ENCODE measurements at regions not wholly inside any gene's neighbourhood (a gene's known extent, or its start where the extent isn't known, plus 50 kb on each side); places are given as distances from the start of the nearest gene placed in this dataset.

- Histone ChIP-seq H3K79me2 (ENCODE audit: control insufficient read depth, insufficient read depth, low read length) (no peaks in the 10 kb centered on the region), H2AFZ (ENCODE audit: low read depth, low read length) (no peak overlapping the region), H3K9me1 (ENCODE audit: control insufficient read depth, insufficient read depth, low read length) (no peaks in the 10 kb centered on the region), H3K9ac (ENCODE audit: insufficient read depth in 1 of 2, low read depth in 2 of 2, low read length in 2 of 2) (no peak overlapping the region), H3K27ac (ENCODE audit: extremely low read depth, low read depth, low read length) (no peak overlapping the region), H3K4me2 (ENCODE audit: insufficient read depth, low read length) (no peak overlapping the region), H3K36me3 (ENCODE audit: control insufficient read depth, insufficient read depth, low read length) (no peaks in the 10 kb centered on the region), H3K27me3 (ENCODE audit: control insufficient read depth in 2 of 2, insufficient read depth in 2 of 2, low read length in 2 of 2) (no peaks in the 10 kb centered on the region), H4K20me1 (replicated peaks; ENCODE audit: control insufficient read depth, insufficient read depth, low read length) (no peaks in the 10 kb centered on the region), H3K9me3 (replicated peaks; ENCODE audit: control insufficient read depth, insufficient read depth, low read depth, low read length) (no peaks in the 10 kb centered on the region), H3K4me1 (replicated peaks in 1 of 2; ENCODE audit: control insufficient read depth in 2 of 2, insufficient read depth in 2 of 2, low read length in 2 of 2) (no peaks in the 10 kb centered on the region), H3K4me3 (no peak overlapping the region)
- DNase-seq (ENCODE audit: extremely low read depth in 1 of 4, low spot score in 3 of 4), result no peak
- ChIA-PET CTCF (ENCODE audit: low intra/inter-chr PET ratio) (no interaction called here), POLR2A (no interaction called here)
- intact Hi-C loops (cut with micrococcal nuclease) (no loop called here), in situ Hi-C loops (cut with MboI) (no loop called here)
- FAIRE-seq, result no peak
- no peak for ATAC-seq
- no peak for TF ChIP-seq SNAPC5 (CRISPR knock-in tag; IDR thresholded peaks at IDR 0.05)
- TF ChIP-seq ZNF766 (CRISPR knock-in tag; conservative IDR thresholded peaks at IDR 0.05), result no peak
- TF ChIP-seq GTF2F1 (IDR thresholded peaks at IDR 0.05; ENCODE audit: low read depth, low read length), result no peak
- TF ChIP-seq HDAC1 (IDR thresholded peaks at IDR 0.05), result no peak
- TF ChIP-seq FOXK2 (conservative IDR thresholded peaks at IDR 0.05 in 1 of 2, IDR thresholded peaks at IDR 0.05 in 1 of 2; ENCODE audit: low read depth in 2 of 2), result no peak
- no peak for TF ChIP-seq ZNF551 (CRISPR knock-in tag; IDR thresholded peaks at IDR 0.05)
- no peak for TF ChIP-seq MXI1 (IDR thresholded peaks at IDR 0.05; ENCODE audit: low read depth, low read length)
- no peak for TF ChIP-seq CBX1 (IDR thresholded peaks at IDR 0.05; ENCODE audit: low read depth)
- TF ChIP-seq HMGN3 (IDR thresholded peaks at IDR 0.05; ENCODE audit: borderline replicate concordance, extremely low read depth, insufficient read length, low read depth, low read length), result no peak
- TF ChIP-seq ETV1 (tag; conservative IDR thresholded peaks at IDR 0.05; ENCODE audit: low read depth), result no peak
- TF ChIP-seq SRSF7 (optimal IDR thresholded peaks at IDR 0.05; ENCODE audit: low read depth, low read length), result no peak
- no peak for TF ChIP-seq BRCA1 (IDR thresholded peaks at IDR 0.05)
- no peak for TF ChIP-seq BRCA1 (CRISPR knock-in tag; IDR thresholded peaks at IDR 0.05)
- TF ChIP-seq YY1 (IDR thresholded peaks at IDR 0.05; ENCODE audit: borderline replicate concordance in 1 of 3, control insufficient read depth in 1 of 3, extremely low read depth in 1 of 3, insufficient read depth in 3 of 3, insufficient read length in 1 of 3, insufficient replicate concordance in 2 of 3, low read depth in 1 of 3, low read length in 2 of 3), result no peak
- TF ChIP-seq NR3C1 (CRISPR knock-in tag; IDR thresholded peaks at IDR 0.05), result no peak
- no peak for TF ChIP-seq ZNF696 (CRISPR knock-in tag; conservative IDR thresholded peaks at IDR 0.05)
- no peak for TF ChIP-seq NFXL1 (CRISPR knock-in tag; IDR thresholded peaks at IDR 0.05)
- TF ChIP-seq NFIC (IDR thresholded peaks at IDR 0.05), result no peak
- BruUV-seq (replicated peaks), result no TSS peak
- 0% methylated on average over 1 of the region's 1 CpG for WGBS (ENCODE audit: insufficient coverage, low coverage, missing lambda C conversion rate)
Observed at GRCh38 chr5:33316773-33317172, 124.0 kb upstream of the TARS1 start.
